Activated CD8-positive, alpha-beta memory T cell treated with anti-CD3 and anti-CD28 coated beads for 4 hours (primary cell): ENCODE measurements at regions not wholly inside any gene's neighbourhood (a gene's known extent, or its start where the extent isn't known, plus 50 kb on each side); places are given as distances from the start of the nearest gene placed in this dataset.
"Not testable (repeated sequence)": the region's sequence is repeated elsewhere in the genome, so short reads cannot be mapped to it uniquely, and the experiment has no call there.

Source experiments
- DNase-seq, 2 donors: peaks; one replicate each; pipeline ENCODE4 v3.0.0-alpha.2; 2020; ENCODE audit warnings: low read depth in 2 of 2

GRCh38 chr1:120941066-120941465 is 51.5 kb downstream of the PPIAL4A start:
- DNase-seq = not testable (repeated sequence)

DNA sequence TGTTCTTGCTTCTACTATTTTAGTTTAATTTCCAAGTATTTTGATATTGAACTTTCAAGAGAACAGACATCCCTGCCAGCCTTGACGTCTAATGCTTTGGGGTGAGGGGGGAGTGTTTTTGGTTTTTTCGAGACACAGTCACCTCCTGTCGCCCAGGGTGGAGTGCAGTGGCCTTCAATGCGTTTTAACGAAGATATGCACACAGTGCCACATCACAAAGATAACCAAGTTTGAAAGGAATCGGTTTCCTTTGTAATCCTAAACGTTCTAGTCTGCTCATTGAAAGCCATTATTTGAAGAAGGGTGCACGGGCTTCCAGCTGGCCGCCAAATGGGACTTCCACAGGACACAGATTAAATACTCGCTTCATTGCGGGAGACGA is 52.3 kb downstream of the PPIAL4A start:
- DNase-seq = not testable (repeated sequence)

GRCh38 chr1:120942218-120942944 is 52.8 kb downstream of the PPIAL4A start:
- DNase-seq = peak; percentile 44 to 50

DNA sequence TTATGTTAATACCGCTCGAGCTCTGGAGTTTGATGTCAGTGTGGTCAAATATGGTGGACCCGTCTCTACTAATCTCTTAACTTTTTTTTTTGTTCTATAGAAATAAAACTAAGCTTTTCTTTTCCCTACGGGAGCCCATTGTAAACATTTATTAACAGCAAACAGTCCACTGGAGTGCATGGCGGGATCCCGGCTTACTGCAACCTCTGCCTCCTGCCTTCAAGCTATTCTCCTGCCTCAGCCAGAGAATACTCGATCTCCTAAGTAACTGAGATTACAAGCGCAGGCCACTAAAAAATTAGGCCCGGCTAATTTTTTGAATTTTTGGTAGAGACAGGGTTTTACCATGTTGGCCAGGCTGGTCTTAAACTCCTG is 53.4 kb downstream of the PPIAL4A start:
- DNase-seq = not testable (repeated sequence)

- DNase-seq = not testable (repeated sequence)
Observed at GRCh38 chr1:120944691-120945090, 55.1 kb downstream of the PPIAL4A start.

DNA sequence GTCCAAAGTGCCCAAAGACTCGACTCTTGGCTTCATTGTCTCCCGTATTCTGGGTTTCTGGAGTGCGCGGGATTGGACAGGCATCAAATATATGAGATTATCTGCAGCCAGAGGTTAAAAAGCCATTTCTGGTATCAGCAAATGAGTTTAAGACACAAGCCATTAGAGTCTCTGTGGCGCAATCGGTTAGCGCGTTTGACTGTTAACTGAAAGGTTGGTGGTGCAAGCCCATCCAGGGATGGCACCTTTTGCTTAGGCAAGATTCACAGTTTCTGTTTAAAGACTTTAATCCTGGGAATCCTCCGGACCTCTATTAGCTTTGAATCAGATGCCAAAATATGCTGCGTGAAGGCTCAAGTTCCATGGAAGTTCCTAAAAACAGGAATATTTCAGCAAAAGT is 55.6 kb downstream of the PPIAL4A start:
- not testable (repeated sequence) for DNase-seq

GRCh38 chr1:120947114-120947513 is 57.5 kb downstream of the PPIAL4A start:
- not testable (repeated sequence) for DNase-seq

GRCh38 chr1:120949724-120950123 is 60.2 kb downstream of the PPIAL4A start:
- not testable (repeated sequence) for DNase-seq

DNA sequence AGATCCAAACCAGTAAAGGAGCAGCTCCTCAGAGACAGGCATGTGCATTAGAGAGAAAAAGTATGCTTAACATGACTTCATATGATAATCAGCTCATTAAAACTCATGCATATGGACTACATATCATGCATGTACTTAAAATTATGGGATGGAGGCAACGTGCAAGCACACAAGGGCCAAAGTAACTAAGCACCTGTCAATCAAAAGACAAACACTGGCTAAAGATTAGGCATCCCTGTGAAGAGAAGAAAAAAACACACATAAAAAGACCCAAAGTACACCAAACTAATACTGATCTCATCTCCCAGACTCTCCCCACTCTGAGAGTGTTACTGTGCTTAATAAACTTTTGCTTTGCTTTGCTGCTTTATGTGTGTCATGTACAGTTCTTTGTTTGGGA is 61.1 kb downstream of the PPIAL4A start:
- not testable (repeated sequence) for DNase-seq

GRCh38 chr1:120951100-120951499 is 61.5 kb downstream of the PPIAL4A start:
- not testable (repeated sequence) for DNase-seq

GRCh38 chr1:120952207-120952870 is 62.8 kb downstream of the PPIAL4A start:
- not testable (repeated sequence) for DNase-seq

DNA sequence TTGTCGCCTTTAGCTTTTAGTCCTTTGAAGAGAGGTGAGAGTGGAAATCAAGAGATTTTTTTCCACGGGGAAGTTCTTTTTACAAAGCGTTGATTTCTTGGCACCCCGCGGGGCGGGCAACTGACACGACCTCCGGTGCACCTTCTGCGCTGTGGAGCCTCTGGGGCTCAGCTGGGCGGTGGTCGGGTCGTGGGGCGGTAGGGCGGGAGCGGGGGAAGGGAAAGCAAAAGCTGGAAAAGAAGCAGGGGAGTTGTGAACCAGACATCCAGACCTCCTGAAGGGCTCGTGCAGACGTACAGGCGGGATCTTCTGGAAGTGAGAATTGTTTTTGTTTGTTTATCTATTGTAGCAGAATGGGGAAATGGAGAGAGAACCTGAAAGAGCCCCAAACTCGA is 63.3 kb downstream of the PPIAL4A start:
- DNase-seq = not testable (repeated sequence)

- DNase-seq = no peak
Observed at GRCh38 chr1:120954736-120955135, 65.2 kb downstream of the PPIAL4A start.

- DNase-seq = not testable (repeated sequence)
Observed at GRCh38 chr1:120955961-120956360, 66.4 kb downstream of the PPIAL4A start.

GRCh38 chr1:120966018-120966417 is 76.4 kb downstream of the PPIAL4A start:
- not testable (repeated sequence) for DNase-seq

GRCh38 chr1:120972863-120973262 is 83.3 kb downstream of the PPIAL4A start:
- not testable (repeated sequence) for DNase-seq

DNA sequence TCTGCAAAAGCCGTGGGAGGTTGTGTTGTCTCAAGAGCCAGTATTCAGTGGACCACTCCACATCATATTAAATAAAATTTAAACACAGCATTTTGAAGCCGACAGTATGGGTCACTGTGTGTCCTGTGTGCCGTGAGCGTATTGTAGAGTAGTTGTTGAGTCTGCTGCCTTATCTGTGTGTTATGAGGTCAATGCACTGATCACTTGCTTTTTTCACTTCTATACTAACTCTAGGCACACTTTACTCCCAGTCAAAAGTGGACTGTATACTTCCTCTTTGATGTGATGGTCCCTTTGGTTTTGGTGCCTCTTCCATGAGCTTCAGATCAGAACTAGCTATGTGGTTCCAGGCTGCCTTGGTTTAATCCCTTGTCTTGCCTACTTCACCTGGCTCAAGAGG is 84.3 kb downstream of the PPIAL4A start:
- DNase-seq = not testable (repeated sequence)

DNA sequence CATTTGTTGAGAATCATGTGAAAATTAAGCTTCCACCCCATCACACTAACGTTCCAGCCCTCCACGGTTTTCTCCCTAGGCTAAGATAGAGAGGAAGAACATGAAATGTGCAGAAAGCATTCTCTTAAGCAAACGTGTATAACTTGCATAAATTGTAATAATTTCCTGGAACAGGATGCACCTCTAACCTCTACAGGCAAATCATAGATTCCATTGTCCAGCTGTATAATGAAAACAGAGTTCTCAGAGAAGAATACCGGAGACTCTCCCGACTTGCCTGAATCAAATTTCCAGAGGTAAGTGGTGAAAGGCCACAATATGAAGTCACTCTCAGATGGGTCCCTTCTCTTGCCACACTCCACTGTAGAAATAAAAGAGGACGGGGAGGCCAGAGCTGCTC is 87.7 kb downstream of the PPIAL4A start:
- not testable (repeated sequence) for DNase-seq

DNA sequence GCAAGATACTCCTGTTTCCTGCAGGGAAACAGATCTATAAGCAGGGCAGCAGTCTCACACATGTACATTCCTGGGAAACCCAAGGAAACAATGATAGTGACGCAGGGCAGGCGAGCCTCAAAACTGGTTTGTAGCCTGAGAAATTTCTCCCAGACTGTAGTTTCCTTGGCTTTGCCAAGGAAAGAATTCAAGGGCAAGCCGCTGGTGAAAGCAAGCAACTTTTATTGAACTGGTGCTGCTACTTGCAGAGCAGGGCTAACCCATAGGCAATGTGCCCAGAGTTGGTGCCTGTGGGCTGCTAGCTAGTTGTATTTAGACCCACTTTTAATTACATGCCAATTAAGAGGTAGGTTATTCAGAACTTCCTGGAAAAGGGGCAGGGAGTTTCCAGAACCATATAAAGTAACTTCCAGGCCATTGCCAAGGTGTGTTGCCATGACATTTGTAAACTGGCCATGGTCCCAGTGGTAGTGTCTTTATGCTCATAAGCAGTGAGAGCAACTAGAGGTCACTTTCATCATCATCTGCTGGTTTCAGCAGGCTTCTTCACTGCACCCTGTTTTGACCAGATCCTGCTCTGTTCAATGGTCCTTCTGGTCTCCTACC is 92.0 kb downstream of the PPIAL4A start:
- DNase-seq = not testable (repeated sequence)

DNA sequence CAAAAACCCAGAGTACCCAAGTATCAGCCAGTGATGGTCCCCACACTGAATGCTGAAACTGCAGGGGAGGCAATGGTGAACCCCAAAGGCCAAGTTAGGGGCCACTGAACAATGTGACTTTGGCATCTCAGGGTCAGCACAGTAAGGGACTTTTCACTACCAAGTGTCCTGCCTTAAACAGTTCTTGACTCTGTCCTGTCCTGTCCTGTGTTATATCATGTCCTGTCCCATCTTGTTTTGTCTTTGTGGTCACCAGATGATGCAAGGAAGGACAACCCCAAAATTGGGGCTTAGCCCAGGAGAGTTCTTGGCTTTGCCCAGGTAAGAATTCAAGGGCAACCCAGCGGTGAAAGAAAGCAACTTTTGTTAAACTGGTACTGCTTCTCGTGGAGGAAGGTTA is 105.0 kb downstream of the PPIAL4A start:
- not testable (repeated sequence) for DNase-seq

DNA sequence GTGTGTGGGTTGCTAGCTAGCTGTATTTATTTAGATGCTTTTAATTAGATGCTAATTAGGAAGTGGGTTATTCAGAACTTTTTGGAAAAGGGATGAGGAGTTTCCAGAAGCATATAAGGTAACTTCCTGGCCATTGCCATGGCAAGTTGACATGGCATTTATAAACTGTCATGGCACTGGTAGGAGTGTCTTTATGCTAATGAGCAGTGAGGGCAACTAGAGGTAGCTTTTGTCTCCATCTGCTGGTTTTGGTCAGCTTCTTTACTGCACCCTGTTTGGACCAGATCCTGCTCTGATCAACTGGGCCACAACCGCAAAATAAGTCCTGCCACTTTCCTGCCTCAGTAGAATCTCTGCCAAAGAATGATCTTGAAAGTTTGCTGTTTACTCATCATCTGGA is 105.5 kb downstream of the PPIAL4A start:
- DNase-seq = not testable (repeated sequence)

DNA sequence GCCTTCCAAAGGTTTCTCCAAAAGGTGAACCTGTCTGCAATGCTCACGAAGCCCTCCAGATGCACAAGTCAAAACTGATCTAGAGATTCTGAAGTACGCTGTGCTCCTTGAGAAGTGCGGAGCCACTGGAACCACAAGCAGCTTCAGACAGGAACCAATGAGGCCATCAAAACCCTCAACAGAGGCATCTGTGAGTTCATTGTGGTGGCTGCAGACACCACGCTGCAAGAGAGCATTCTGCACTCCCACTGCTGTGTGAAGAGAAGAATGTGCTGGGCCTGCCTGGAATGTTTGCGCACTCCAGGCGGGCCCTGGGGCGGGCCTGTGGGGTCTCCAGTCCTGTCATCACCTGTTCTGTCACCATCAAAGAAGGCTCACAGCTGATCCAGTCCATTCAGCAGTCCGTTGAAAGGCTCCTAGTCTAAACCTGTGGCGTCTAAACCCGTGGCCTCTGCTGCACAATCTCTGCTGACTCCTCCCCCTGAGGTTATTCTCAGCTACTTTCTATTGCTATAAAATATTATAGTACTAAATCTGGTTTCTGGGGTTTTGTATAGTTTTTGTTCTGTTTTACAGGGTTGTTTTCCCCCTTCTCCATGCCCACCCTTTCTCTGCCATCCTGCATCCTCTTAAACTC is 111.6 kb downstream of the PPIAL4A start:
- DNase-seq = not testable (repeated sequence)
